ENCODE measurements at regions not wholly inside any gene's neighbourhood (a gene's known extent, or its start where the extent isn't known, plus 50 kb on each side); places are given as distances from the start of the nearest gene placed in this dataset.

DNA sequence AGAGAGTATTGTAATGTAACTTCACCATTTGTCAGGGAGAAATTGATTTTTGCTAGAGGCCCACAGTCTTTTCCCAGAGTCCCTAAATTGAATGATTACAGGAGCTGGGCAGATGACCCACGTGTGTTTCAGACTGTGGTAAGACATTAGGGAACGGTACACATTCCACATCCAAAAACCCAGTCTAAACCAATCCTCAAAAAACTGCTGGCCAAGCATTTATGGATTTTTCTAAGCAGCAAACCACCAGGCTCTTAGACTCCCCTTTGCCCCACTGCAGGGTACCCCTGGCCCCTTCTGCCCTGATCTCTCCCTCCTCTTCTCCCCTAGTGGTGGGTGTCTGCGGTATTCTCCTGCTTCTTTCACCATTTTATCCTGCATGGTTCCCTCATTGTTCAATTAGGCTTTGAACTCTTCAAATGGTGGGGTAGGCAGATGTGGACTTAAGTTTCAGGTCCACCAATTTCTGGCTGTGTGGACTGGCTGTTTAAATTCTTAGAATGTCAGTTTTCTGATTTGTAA is 135.5 kb upstream of the SORCS3 start:
- DNase-seq (ENCODE audit: low read depth in 2 of 2), result no peak

DNA sequence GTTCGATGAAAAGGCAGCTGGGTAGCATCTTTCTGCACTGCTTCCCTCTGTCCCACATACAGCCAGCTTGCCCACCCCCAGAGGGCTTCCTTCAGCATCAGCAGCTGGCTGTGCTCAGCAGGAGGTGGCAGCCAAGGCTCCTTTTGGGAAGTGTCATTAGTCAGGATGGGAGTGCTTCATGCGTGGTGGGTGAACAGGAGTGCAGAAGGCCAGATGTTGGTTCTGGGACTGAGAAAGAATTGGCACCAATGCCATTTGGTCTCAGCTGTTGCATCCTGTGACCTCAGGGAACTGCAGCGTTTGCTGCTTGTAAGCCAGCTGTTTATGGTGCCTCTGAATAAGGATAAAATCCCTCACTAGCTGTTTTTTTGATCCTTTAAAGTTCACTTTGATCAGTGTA is 131.1 kb upstream of the SORCS3 start:
- DNase-seq (ENCODE audit: low read depth in 2 of 2), result no peak

DNA sequence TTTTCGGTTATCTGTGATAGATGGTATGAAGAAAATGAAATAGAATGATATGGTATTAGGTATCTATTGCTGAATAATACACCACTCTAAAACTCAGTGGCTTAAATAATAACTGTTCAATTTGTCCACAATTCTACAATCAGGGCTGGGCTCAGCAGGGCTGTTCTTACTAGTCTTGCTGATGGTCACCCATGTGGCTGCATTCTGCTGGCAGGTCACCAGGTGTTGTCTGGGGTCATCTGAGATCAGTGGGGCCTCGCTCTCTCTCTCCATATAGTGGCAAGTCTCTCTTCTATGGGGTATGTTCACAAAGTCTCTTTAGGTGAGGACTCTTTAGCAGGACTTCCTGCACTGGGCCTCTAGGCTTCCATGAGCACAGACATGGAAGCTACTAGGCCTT is 130.4 kb upstream of the SORCS3 start:
- no peak for DNase-seq (ENCODE audit: low read depth in 2 of 2)

GRCh38 chr10:104512800-104513199 is 128.3 kb upstream of the SORCS3 start:
- DNase-seq (ENCODE audit: low read depth in 2 of 2), result no peak

GRCh38 chr10:104515678-104516199 is 125.4 kb upstream of the SORCS3 start:
- no peak for DNase-seq (ENCODE audit: low read depth in 2 of 2)

DNA sequence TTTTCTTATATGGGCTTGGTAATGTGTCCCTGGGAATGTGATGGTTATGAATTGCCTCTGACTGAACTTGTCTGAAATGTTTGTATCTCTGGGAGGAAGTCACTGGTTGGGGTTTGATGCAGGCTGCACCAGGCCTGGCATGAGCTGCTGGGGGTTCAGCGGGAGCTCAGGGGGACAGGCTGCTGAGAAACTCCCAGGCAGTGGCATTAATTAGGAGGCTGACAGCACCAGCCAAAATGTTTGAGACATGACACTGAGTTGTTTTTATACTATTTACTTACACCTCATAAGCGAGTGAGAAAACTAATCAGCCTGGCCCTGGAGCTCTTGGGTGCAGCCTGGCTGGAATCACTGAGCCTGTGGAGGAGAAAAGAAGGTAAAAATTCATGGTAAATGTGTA is 124.1 kb upstream of the SORCS3 start:
- DNase-seq (ENCODE audit: low read depth in 2 of 2), result no peak

GRCh38 chr10:104517946-104518345 is 123.1 kb upstream of the SORCS3 start:
- DNase-seq (ENCODE audit: low read depth in 2 of 2), result no peak

- DNase-seq (ENCODE audit: low read depth in 2 of 2), result no peak
These were observed 122.2 kb upstream of the SORCS3 start for GRCh38 chr10:104518891-104519290.

DNA sequence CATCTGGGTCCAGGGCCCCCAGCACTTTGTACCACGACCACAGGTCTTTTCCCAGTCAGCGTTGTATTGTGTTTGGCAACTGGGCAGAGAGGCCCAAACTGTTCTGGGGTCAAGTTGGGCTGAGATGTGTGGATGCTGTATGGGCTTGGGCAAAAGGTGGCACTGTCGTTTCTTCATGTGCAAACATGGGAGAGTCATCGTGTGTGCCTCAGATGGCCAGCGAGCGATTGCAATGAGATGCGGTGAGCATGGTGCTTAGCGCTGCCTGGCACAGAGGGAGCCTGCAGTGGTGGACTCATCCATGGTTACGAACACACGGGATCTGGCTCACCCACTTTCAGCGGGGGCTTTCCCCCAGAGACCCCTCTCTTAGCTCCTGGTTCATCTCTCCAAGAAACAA is 120.4 kb upstream of the SORCS3 start:
- no peak for DNase-seq (ENCODE audit: low read depth in 2 of 2)

DNA sequence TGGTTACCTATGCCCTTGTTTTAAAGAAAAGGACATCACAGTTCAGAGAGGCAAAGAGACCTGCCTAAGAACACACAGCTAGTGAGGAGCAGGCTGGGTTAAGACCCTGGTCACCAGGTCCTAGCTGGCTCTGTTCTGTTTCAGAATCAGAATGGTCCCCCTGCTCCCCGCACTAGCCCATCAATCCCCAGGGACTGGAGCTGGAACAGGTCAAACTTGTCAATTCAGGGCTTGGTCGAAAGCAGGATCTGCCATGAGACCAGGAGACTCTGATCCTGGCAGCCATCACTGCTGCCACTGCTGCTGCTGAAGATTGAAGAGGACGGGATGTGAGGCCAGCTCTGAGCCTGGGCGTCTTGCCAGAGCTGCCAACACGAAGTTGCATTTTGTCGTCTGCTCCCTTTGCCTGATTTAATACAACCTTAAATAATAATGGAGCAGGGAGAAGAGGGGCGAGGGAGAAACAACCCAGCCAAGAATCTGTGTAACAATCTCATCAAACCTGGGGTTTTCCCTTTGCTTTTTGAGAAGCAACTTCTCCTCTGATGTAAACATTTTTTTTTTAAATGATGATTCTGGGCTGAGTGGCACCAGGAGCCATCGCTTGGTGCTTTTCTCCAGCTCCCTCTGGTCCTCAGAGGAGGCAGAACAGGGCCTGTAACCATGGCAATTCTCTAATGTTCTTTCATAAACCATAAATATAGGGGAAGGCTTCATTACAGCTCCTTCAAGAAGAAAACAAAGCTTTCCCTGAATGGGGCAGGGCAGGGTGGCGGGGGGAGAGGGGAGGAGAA is 119.0 kb upstream of the SORCS3 start:
- no peak for DNase-seq (ENCODE audit: low read depth in 2 of 2)

DNA sequence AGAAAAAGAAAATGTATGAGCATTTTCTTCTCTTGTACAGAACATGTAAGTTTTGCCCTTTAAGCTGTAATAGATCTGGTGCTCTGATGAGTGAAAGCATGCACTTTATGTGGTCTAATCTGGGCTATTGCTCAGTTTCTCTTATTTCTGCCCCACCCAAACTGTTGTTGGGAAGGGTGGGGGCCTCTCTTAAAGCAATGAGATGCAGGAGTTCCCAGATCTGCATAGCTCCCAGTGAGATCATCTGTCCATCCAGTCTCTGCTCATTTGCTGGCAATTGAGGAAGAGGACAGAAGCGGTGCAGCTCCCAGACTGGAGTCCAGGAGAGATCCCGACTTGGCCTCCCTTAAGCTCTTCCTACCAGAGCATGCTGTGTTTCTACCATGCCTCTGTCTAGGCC is 114.9 kb upstream of the SORCS3 start:
- DNase-seq (ENCODE audit: low read depth in 2 of 2), result no peak

- no peak for DNase-seq (ENCODE audit: low read depth in 2 of 2)
These were observed 114.1 kb upstream of the SORCS3 start for GRCh38 chr10:104527013-104527412.

DNA sequence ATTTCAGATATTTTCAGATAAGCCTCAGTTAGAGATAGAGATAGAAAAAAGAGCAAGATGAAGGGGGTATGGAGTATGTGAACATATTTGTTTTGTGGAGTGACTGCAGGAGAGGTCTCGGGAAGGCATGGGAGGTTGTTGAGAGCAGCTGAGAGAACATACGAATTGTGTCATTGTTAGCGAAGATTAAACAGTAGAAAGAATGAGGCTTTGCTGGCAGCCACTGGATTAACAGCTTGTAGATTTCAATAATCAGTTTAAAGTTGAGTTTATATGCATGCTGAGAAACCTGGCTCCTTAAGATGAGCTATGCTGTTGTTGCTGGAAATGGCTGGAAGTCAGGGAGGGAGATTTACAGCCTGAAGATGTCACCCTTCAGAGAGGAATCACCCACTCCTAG is 100.9 kb upstream of the SORCS3 start:
- DNase-seq (ENCODE audit: low read depth in 2 of 2), result no peak

DNA sequence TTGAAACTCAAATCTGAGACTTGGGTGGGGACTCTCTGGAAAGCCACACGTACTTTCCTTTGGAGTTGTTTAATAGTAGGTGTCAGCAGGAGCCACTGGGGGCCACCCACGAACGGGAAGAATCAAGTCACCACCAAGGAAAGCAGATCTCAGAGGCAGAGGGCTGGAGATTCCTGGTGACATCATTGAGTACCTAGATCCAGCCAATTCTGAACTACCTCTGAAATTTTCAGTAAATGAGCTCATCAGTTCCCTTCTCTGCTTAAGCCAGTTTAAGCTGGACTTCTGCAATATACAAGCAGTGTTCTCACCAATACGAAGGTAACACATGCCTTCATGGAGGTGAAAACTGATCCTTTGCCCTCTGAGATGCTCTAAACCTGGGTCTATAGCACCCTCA is 99.3 kb upstream of the SORCS3 start:
- no peak for DNase-seq (ENCODE audit: low read depth in 2 of 2)

DNA sequence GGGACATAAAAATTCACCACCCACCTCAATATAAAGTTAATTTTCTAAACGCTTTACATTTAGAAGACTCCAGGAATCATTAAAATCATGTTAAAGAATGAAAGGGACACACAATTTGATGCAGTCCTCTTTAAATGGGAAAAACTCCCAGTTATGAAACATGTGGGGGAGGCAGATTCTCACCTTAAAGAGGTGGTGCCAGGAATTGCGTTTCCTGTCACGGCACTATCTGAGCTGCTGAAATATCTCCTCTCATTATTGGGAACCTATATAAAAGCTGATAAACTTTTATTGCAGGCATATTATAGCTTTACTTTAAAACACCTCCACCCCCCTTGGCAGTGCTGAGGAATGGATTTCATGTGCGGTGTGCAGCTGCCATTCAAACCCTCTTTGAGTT is 94.8 kb upstream of the SORCS3 start:
- DNase-seq (ENCODE audit: low read depth in 2 of 2), result no peak

- DNase-seq (ENCODE audit: low read depth in 2 of 2), result no peak
These were observed 94.3 kb upstream of the SORCS3 start for GRCh38 chr10:104546756-104547155.

GRCh38 chr10:104548090-104548489 is 93.0 kb upstream of the SORCS3 start:
- DNase-seq (ENCODE audit: low read depth in 2 of 2), result no peak

- DNase-seq (ENCODE audit: low read depth in 2 of 2), result no peak
These were observed 84.3 kb upstream of the SORCS3 start for GRCh38 chr10:104556831-104557230.

DNA sequence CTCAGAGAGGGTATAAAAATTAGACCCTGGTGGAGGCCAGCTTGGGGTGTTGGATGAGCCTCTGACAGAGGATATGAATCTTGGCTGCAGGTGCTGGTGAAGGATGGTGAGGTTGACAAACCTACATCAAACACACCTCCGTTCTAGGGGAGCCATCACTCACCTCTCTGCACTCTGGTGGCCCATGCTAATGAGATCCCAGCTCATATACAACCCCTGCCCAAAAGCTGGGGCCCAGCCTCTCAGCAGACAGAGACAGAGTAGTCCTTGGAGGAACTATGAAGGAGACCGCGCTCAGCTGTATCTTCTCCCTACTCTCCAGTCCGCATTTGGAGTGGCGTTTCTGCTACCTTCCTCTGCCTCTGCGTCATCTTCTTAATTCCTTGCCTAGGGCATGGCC is 83.1 kb upstream of the SORCS3 start:
- DNase-seq (ENCODE audit: low read depth in 2 of 2), result no peak

DNA sequence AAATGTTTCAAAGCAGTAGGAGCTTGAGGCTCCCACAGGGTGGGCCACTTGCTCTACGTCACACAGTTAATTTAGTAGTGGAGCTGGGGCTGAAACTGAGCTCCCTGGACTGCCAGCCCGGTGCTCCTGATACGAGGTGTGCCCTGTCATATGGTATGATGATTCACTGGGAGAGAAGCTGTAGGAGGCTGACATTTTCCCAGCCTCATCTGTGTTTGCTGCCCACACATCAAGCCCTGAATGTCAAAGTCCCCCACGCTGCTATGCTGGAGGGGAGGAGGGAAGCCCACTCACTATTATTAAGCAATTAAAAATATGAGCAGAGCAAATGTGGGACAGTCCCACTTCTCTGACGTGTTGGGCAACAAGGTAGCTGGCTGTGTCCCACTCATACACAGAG is 81.2 kb upstream of the SORCS3 start:
- no peak for DNase-seq (ENCODE audit: low read depth in 2 of 2)

DNA sequence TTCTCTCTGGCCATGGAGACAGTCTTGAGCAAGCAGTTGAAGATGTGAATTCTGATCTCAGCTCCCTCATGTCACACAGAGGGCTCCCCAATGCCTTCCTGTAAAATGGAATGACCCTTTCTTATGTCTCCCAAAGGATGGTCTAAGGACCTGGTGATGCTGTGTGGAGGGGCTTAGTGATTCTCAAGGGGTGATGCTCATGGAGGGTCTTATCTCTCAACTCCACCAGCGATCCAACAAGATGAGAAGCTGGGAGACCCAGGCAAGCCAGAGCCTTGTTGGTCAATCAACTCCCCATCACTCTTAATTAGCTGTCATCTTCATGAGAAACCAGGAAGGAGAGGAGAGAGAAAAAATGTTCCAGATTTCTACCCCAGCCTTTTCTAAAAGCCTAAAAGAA is 78.0 kb upstream of the SORCS3 start:
- DNase-seq (ENCODE audit: low read depth in 2 of 2), result no peak

- no peak for DNase-seq (ENCODE audit: low read depth in 2 of 2)
These were observed 77.5 kb upstream of the SORCS3 start for GRCh38 chr10:104563548-104563947.

- DNase-seq (ENCODE audit: low read depth in 2 of 2), result no peak
These were observed 66.7 kb upstream of the SORCS3 start for GRCh38 chr10:104574427-104574826.

DNA sequence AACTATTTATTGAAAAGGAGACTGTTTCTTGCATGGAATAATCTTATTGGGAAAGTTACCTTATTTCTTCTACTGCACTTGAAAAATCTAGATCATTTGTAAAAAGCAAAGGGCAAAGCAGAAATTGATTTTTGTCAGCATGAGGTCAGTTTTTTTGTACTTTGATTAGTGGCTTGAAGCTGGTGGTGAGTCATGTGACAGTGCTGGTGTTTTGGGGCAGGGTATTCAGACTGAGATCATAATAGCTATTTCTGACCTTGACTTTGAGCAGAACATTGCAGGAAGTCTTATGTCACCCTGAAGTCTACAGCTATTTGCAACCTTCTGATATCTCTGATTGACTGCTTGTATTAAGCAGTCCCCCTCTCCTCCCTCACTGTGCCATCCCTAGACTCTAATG is 66.3 kb upstream of the SORCS3 start:
- no peak for DNase-seq (ENCODE audit: low read depth in 2 of 2)

Data from stimulated activated CD8-positive, alpha-beta memory T cell treated with anti-CD3 and anti-CD28 coated beads, Interleukin-7, amount 100 ng/mL, for 4 hours (primary cell).